Thoracic aorta (tissue), 2 donors: ENCODE measurements at regions not wholly inside any gene's neighbourhood (a gene's known extent, or its start where the extent isn't known, plus 50 kb on each side); places are given as distances from the start of the nearest gene placed in this dataset.

Source experiments
- ATAC-seq: fragments of 150-250 bp; one replicate; pipeline ENCODE4 v1.8.0; 2017; ENCODE audit warnings: low read depth; ENCODE audit not compliant: insufficient number of reproducible peaks, low FRiP score
- DNase-seq: peaks from one replicate; pipeline ENCODE4 v3.0.0-alpha.2; 2020; ENCODE audit warnings: low spot score
- H3K27ac ChIP-seq, 2 donors: fragments of 200-600 bp; sonication (generic); 1 replicate in 1 of 2; 2 replicates in 1 of 2; pipeline ENCODE4 v1.5.1; 2016; ENCODE audit warnings: mild to moderate bottlenecking in 2 of 2, moderate library complexity in 2 of 2
- H3K27me3 ChIP-seq: fragments of 200-600 bp; sonication (generic); replicated peaks from 2 replicates; pipeline ENCODE4 v1.6.0; 2016; ENCODE audit warnings: mild to moderate bottlenecking; ENCODE audit not compliant: insufficient read depth
- H3K36me3 ChIP-seq: fragments of 200-600 bp; sonication (generic); one replicate; pipeline ENCODE4 v1.5.1; 2016
- H3K4me1 ChIP-seq, 2 donors: fragments of 200-600 bp; sonication (generic); 1 replicate in 1 of 2; 2 replicates in 1 of 2; pipeline versions ENCODE4 v1.5.1 to v1.6.0; 2016; ENCODE audit warnings: low read depth in 2 of 2, mild to moderate bottlenecking in 1 of 2; ENCODE audit not compliant: control insufficient read depth in 1 of 2
- H3K4me3 ChIP-seq: fragments of 200-600 bp; sonication (generic); 2 replicates; pipeline ENCODE4 v1.5.1; 2016; ENCODE audit warnings: mild to moderate bottlenecking
- H3K9me3 ChIP-seq: fragments of 200-600 bp; sonication (generic); 2 replicates; pipeline ENCODE4 v1.5.1; 2016
- TF ChIP-seq, protein P1 (sequence below): fragments of 200-600 bp; sonication (generic); IDR thresholded peaks from one replicate; pipeline ENCODE4 v1.5.1; 2019; ENCODE audit warnings: antibody characterized with exemption

DNA sequence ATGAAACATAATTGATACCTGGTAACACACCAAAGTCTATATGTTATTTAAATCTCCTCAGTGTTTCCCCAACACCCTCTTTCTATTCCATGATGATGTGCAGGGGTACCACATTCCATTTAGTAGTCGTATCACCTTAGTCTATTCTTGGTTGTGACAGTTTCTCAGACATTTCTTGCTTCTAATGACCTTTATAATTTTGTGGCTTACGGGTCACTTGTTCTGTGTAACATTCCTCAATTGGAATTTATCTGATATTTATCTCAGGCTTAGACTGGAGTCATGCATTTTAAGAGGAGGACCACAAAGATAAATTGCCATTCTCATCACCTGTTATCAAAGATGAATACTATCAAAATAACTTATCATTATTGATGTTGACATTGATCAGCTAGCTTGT is 679.6 kb downstream of the USP25 start:
- DNase-seq (no peak), ATAC-seq (no peak)
- Histone ChIP-seq H3K36me3 (no peaks in the 10 kb centered on the region), H3K4me1 (peaks cover 0 to 10% of the 10 kb centered on the region in 2 donors), H3K27me3 (no peaks in the 10 kb centered on the region), H3K9me3 (peaks cover 4% of the 10 kb centered on the region), H3K4me3 (no peak overlapping the region), H3K27ac (no peak overlapping the region)
- TF ChIP-seq, protein P1, sequence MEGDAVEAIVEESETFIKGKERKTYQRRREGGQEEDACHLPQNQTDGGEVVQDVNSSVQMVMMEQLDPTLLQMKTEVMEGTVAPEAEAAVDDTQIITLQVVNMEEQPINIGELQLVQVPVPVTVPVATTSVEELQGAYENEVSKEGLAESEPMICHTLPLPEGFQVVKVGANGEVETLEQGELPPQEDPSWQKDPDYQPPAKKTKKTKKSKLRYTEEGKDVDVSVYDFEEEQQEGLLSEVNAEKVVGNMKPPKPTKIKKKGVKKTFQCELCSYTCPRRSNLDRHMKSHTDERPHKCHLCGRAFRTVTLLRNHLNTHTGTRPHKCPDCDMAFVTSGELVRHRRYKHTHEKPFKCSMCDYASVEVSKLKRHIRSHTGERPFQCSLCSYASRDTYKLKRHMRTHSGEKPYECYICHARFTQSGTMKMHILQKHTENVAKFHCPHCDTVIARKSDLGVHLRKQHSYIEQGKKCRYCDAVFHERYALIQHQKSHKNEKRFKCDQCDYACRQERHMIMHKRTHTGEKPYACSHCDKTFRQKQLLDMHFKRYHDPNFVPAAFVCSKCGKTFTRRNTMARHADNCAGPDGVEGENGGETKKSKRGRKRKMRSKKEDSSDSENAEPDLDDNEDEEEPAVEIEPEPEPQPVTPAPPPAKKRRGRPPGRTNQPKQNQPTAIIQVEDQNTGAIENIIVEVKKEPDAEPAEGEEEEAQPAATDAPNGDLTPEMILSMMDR = no peak

DNA sequence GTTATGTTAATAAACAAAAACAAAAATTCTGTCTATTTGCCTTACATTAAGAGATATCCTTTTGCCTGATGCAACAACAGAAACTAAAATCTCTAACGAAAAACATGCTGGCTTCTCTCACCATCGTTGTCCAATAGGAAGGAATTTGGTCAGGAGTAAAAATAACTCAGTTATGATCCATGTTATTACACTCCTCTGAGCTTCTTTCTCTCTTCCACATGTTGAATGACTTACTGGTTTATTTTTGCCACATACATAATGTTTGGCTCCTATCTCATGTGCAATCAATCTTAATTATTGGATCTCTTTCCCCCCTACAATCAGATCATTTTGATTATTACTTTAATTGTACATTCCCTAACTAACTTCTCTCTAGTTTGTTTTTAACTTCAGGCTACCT is 688.4 kb downstream of the USP25 start:
- no peaks in the 10 kb centered on the region for H3K36me3 ChIP-seq
- H3K27me3 ChIP-seq = no peaks in the 10 kb centered on the region
- H3K9me3 ChIP-seq = no peaks in the 10 kb centered on the region
- peak overlapping the region; percentile 46 for H3K4me3 ChIP-seq
- peak overlapping the region; percentile 11 to 69 for H3K27ac ChIP-seq
- ATAC-seq (no peak), DNase-seq (no peak)
- TF ChIP-seq, protein P1 = no peak
- peaks cover 12 to 13% of the 10 kb centered on the region in 2 donors for H3K4me1 ChIP-seq

DNA sequence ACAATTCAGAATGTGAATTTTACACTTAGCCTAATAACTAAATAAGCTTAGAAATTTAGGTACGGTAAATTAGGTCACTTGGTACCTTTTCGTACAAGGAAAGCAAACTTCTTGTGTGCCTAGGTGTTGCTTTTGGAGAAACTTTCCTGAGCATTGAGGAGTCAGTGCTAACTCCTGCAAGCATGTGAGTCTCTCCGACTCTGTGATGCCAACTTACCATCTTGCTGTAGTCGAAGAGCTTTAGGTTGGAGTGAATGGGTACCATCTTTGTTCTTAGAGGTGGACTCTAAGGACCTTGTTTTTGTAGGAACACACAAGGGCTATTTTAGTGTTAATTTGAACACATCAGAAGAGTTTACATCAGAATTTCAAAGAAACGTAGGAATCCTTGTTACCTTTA is 688.9 kb downstream of the USP25 start:
- Histone ChIP-seq H3K27me3 (no peaks in the 10 kb centered on the region), H3K4me3 (peak overlapping the region; percentile 64), H3K36me3 (no peaks in the 10 kb centered on the region), H3K27ac (peak overlapping the region; percentile 11 to 69), H3K4me1 (peaks cover 12 to 13% of the 10 kb centered on the region in 2 donors), H3K9me3 (no peaks in the 10 kb centered on the region)
- TF ChIP-seq, protein P1 = no peak
- DNase-seq (no peak), ATAC-seq (peak; percentile 16)

DNA sequence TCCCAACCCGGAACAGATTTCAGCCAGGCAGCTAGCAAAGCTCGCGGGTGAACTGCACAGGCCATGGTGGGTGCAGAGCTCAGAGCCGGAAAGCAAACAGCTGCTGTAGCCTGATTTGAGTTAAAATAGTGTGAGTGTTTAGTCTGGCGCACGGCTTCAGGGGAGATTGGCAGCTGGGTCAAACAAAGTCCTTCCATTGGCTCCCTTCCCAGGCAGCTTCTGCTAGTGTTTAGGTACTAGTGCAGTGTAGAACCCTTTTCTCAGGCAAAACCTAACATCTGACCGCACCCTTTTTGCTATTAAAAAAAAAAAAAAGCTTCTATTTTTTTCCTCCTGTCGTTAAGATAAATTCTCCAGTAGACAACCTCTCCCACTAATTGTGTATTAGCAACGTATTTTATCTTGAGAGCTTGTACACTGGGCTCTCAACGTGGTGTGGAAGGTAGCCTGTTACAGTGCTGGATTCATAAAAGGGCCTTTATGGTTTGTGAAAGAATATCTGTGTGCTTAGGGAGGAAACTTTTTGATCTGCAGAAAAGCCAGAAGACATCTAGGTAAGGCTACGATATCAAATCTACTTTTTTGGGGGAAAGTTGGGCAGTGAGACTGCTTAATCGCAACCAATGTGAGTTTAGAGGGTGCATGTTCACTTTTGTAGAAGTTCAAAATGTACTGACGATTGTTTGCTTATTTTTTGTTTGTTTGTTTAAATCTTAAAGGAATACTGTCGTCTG is 689.6 kb downstream of the USP25 start:
- H3K27me3 ChIP-seq = no peaks in the 10 kb centered on the region
- no peaks in the 10 kb centered on the region for H3K9me3 ChIP-seq
- ATAC-seq (peak; percentile 40), DNase-seq (peak; percentile 47)
- TF ChIP-seq, protein P1 = no peak
- peak overlapping the region; percentile 69 to 75 for H3K27ac ChIP-seq
- no peaks in the 10 kb centered on the region for H3K36me3 ChIP-seq
- H3K4me1 ChIP-seq = peaks cover 12 to 13% of the 10 kb centered on the region in 2 donors
- peak overlapping the region; percentile 64 for H3K4me3 ChIP-seq

DNA sequence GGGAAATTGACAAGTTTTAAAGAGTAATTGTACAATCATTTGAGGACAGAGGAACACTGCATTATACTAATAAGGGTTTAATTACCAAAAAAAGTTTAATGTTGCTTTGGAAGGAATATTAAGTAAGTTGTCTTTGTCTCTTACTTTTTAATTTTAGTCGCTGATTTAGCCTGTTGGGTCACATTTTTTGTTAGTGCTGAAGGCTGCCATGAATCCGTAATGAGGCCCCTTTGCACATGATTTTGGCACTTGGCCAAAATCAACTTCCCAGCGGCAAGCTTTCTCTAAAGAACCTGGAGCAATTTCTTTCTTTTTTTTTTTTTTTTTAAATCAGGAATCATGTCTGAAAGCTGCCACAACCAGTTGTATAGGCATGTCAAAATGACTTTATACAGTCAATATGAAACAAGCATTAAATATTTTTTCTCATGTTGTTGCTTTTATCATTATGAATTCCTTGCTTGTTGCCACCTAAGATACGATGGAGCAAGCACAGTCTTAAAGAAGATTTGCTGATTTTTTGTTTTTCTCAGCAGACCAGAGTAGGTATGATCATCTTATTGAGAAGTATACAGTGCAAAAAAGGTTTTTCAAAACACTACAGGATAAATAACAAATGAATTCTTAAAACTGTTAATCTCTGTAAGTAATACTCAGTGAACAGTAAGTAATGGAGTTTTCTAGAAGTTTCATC is 690.4 kb downstream of the USP25 start:
- Histone ChIP-seq H3K27me3 (no peaks in the 10 kb centered on the region), H3K36me3 (no peaks in the 10 kb centered on the region), H3K4me3 (peak overlapping the region; percentile 64), H3K9me3 (no peaks in the 10 kb centered on the region), H3K4me1 (peaks cover 12 to 18% of the 10 kb centered on the region in 2 donors), H3K27ac (peak overlapping the region; percentile 69 to 75)
- ATAC-seq (no peak), DNase-seq (no peak)
- TF ChIP-seq, protein P1 = no peak
